ENCODE measurements at regions not wholly inside any gene's neighbourhood (a gene's known extent, or its start where the extent isn't known, plus 50 kb on each side); places are given as distances from the start of the nearest gene placed in this dataset.

DNA sequence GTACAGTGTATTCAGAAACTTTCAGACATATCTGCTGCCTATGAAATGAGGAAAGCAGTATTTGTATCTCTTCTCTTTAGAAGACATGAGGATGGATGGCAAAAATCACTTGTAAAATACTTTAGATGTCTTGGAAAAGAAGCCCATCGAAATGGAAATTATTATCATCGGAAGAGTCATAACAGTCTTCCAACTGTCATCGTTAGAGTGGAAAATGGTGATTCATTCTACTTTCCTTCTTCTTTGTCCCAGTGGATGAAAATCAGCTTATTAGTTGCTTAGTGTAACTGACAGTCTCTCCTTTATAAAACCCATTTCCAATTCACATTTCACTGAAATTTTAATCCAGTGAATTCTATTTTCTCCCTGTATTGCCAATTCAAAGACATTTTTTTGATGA lies 1323.7 kb upstream of the PIK3C3 start:
- H3K27me3 Mint-ChIP-seq = no peaks in the 10 kb centered on the region
- H3K27ac Mint-ChIP-seq = no peak overlapping the region
- no peaks in the 10 kb centered on the region for H3K36me3 Mint-ChIP-seq (ENCODE audit: low read depth)
- H3K4me3 Mint-ChIP-seq = no peak overlapping the region
- H3K4me1 Mint-ChIP-seq (ENCODE audit: low read depth) = no peaks in the 10 kb centered on the region
- H3K9me3 Mint-ChIP-seq = peaks cover 32% of the 10 kb centered on the region
- intact Hi-C loops (cut with micrococcal nuclease) = no loop called here

DNA sequence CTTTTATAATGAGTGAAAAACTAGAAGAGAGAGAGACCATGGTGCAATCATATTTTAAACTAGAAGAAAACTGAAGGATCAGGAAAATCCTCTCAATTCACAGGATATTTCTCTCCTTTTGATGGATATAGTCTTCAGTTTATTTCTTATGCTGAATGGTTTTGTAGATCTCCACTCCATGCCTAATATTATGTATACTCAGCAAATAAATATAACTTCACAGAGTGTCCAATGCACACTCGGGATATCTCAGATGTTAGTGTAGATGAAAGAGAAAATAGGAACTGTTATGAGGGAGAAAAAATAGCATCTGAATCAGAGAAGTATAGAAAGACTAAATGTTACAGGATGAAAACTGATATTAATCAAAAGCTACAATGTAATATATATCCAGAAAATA lies 1324.5 kb upstream of the PIK3C3 start:
- Mint-ChIP-seq H3K4me1 (ENCODE audit: low read depth) (no peaks in the 10 kb centered on the region), H3K27me3 (no peaks in the 10 kb centered on the region), H3K4me3 (no peak overlapping the region), H3K27ac (no peak overlapping the region), H3K9me3 (peaks cover 27% of the 10 kb centered on the region), H3K36me3 (ENCODE audit: low read depth) (no peaks in the 10 kb centered on the region)
- intact Hi-C loops (cut with micrococcal nuclease) = no loop called here

DNA sequence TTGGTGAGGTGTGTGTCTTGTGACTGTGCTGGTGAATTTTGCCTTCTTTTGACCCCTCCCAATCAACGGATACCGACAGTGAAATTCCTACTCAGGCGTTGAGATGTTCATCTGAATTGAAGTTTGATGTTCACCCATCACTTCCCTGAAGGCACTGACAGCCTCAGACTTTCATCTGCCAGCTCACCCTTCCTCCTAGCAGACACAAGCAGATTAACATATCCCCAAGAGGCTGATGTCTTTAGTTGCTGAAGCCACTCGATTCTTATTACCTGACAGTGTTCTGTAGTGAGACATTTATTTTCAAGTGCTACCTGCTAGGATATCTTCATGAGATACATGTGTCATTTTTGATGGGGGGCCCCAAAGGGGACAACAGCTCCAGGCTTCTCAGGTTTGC lies 1330.1 kb upstream of the PIK3C3 start:
- intact Hi-C loops (cut with micrococcal nuclease) = no loop called here
- no peaks in the 10 kb centered on the region for H3K36me3 Mint-ChIP-seq (ENCODE audit: low read depth)
- no peaks in the 10 kb centered on the region for H3K27me3 Mint-ChIP-seq
- H3K4me3 Mint-ChIP-seq = no peak overlapping the region
- no peaks in the 10 kb centered on the region for H3K4me1 Mint-ChIP-seq (ENCODE audit: low read depth)
- H3K9me3 Mint-ChIP-seq = peaks cover 19% of the 10 kb centered on the region
- H3K27ac Mint-ChIP-seq = no peak overlapping the region

DNA sequence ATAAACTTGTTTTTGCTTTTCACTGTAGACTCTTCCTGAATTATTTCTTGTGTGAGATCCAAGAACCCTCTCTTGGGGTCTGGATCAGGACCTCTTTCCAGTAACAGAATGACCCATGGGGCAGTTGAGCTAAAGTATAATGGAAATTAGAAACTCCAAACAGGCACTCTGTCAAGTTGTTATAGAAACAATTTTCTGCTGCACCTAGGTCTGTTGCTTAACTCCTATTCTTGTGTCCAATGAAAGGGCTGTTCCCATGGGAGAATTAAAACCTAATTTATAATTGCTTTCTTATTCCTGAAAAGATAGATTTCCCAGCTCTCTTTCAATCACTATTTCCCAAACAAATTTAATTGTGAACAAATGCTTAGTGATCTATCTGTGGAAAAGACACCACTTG lies 1341.3 kb upstream of the PIK3C3 start:
- intact Hi-C loops (cut with micrococcal nuclease) = no loop called here
- Mint-ChIP-seq H3K27me3 (no peaks in the 10 kb centered on the region), H3K36me3 (ENCODE audit: low read depth) (no peaks in the 10 kb centered on the region), H3K9me3 (peaks cover 18% of the 10 kb centered on the region), H3K4me3 (no peak overlapping the region), H3K27ac (no peak overlapping the region), H3K4me1 (ENCODE audit: low read depth) (no peaks in the 10 kb centered on the region)

DNA sequence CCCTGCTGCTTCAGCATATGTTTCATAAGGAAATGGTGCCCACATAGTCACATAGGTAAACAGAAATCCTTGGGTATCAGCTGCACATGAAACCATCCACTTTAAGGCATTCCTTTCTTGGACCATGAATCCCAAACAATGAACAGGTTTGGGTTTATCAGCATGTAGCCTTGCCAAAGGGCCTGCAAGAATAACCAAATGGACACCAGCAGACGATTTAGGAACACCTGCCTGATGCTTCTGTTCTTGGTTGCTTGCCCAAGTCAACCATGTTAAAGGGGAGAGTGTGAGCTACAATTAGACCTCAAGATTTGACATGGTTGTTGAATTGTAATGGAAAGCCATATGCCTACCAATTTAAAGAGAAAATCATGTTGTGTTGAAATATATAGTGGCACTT lies 1342.7 kb upstream of the PIK3C3 start:
- Mint-ChIP-seq H3K27ac (no peak overlapping the region), H3K36me3 (ENCODE audit: low read depth) (no peaks in the 10 kb centered on the region), H3K4me1 (ENCODE audit: low read depth) (no peaks in the 10 kb centered on the region), H3K9me3 (peaks cover 23% of the 10 kb centered on the region), H3K4me3 (no peak overlapping the region), H3K27me3 (no peaks in the 10 kb centered on the region)
- intact Hi-C loops (cut with micrococcal nuclease) = no loop called here

DNA sequence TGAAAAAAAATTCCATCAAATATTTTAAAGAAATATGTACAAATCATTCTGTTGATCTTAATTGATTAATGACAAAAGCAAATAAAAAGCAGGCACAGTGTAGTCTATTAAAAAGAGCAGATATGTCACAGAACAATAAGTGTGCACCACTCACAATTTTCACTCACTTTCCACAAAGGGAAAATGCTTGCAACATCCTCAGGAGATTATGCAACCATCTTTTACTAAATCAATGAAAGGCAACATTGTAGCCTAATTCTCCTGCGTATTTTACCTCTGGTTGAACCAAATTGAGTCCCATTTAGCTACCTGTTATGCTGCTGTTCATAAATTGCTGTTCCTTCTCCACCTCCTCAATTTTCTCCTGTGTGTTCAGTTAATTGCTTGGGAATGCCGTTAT lies 1346.8 kb upstream of the PIK3C3 start:
- Mint-ChIP-seq H3K27me3 (no peaks in the 10 kb centered on the region), H3K4me3 (no peak overlapping the region), H3K36me3 (ENCODE audit: low read depth) (no peaks in the 10 kb centered on the region), H3K27ac (no peak overlapping the region), H3K9me3 (peaks cover 11% of the 10 kb centered on the region), H3K4me1 (ENCODE audit: low read depth) (no peaks in the 10 kb centered on the region)
- intact Hi-C loops (cut with micrococcal nuclease) = no loop called here

DNA sequence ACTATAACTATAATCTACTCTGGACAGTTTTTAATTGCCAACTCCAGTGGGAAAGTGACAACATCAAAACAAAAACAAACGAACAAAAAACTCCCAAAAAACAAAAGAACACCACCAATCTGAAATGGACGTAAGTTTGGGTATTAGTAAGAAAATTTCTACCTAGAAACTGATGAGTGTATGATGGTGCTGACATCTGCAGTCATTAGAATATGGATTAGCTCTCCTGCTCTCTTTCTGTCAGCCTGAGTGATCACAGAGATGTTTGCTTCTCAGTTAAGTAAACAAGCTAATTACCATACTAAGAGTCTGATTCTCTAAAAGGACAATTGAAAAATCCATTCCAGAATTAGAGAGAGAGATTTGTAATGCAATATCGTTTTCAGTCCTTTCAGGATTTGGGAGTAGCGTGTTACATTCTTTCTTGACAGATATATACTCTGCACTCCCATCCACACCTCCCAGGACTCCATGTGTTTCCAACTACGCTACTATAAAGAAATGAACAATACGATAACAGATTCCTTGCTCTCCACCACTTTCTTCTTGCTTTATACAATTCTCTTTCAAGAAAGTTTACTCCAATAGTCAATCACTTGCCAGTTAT lies 1347.4 kb upstream of the PIK3C3 start:
- Mint-ChIP-seq H3K9me3 (peaks cover 11% of the 10 kb centered on the region), H3K4me3 (no peak overlapping the region), H3K4me1 (ENCODE audit: low read depth) (no peaks in the 10 kb centered on the region), H3K27ac (no peak overlapping the region), H3K27me3 (no peaks in the 10 kb centered on the region), H3K36me3 (ENCODE audit: low read depth) (no peaks in the 10 kb centered on the region)
- intact Hi-C loops (cut with micrococcal nuclease) = no loop called here

DNA sequence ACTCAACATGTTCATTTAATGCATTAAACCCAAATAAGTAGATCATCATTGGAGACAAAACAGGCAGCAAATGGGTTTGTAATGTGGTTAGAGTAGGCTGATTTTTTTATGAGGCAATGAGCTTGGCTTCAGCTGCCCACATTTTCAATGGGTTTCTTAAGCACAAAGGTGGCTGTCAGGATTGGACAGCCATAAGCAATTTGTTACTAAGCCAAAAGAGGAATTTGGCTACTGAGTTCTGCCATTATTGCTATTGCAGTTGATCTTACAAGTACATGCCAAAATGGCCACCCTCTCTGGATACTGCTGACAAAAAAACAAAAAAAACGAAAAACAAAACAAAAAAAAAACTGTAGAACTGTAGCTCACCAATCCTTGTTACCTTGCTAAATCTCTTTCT lies 1348.0 kb upstream of the PIK3C3 start:
- intact Hi-C loops (cut with micrococcal nuclease) = no loop called here
- Mint-ChIP-seq H3K4me3 (no peak overlapping the region), H3K36me3 (ENCODE audit: low read depth) (no peaks in the 10 kb centered on the region), H3K9me3 (peaks cover 11% of the 10 kb centered on the region), H3K27ac (no peak overlapping the region), H3K4me1 (ENCODE audit: low read depth) (no peaks in the 10 kb centered on the region), H3K27me3 (no peaks in the 10 kb centered on the region)

DNA sequence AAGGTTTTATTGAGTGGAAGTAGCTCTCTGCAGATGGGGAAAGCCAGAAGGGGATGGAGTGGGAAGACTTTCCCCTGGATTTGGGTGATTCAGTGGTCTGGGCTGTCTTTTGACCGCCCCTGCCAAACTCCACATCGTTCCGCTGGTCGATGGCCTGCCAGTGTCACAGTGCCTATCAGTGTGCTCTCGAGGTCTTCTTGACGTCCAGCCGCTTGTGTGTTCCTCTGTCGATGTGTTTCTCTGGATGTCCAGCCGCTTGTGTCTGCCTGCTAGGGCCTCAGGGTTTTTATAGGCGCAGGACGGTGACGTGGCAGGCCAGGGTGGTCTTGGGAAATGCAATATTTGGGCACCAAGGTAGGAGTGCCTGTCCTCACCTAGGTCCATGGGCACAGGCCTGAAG lies 1371.4 kb upstream of the PIK3C3 start:
- Mint-ChIP-seq H3K4me3 (no peak overlapping the region), H3K27ac (no peak overlapping the region), H3K9me3 (peaks cover 9% of the 10 kb centered on the region), H3K27me3 (no peaks in the 10 kb centered on the region), H3K4me1 (ENCODE audit: low read depth) (no peaks in the 10 kb centered on the region), H3K36me3 (ENCODE audit: low read depth) (no peaks in the 10 kb centered on the region)
- intact Hi-C loops (cut with micrococcal nuclease) = no loop called here

DNA sequence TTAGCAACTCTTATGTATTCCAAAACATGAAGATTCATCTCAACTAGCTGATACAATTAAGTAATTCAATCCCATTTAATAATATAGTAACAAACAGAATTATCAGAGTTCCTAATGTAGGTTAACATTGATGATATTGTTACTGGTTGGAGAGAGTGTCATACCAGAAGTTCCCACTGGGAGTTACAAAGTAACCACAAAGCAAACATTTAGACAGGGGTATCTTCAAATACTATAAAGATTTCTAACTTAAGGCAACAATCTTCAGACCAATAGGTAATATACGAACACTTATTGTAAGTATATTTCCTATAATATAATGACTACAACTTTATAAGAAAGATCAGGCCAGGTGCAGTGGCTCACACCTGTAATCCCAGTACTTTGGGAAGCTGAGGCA lies 1372.9 kb upstream of the PIK3C3 start:
- no peaks in the 10 kb centered on the region for H3K4me1 Mint-ChIP-seq (ENCODE audit: low read depth)
- no peaks in the 10 kb centered on the region for H3K27me3 Mint-ChIP-seq
- H3K4me3 Mint-ChIP-seq = no peak overlapping the region
- H3K9me3 Mint-ChIP-seq = peaks cover 9% of the 10 kb centered on the region
- intact Hi-C loops (cut with micrococcal nuclease) = no loop called here
- H3K27ac Mint-ChIP-seq = no peak overlapping the region
- H3K36me3 Mint-ChIP-seq (ENCODE audit: low read depth) = no peaks in the 10 kb centered on the region

DNA sequence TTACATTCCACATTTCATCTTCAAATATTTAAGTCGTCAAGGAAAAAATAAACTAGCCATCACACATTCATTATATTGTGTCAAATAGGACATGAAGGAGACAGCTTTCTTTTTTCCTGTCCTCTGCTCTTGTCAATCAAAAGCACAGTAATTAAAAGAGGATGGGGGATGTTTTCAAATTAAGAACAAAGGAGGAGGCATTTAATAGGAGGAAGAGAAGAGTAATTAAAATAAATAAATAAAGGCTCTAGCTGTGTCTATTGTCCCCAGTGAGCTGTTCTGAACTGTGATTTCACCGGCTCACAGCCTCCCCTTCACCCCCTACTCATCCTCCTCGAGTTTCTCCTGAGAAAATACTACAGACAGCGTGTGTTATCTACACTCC lies 1377.1 kb upstream of the PIK3C3 start:
- no peaks in the 10 kb centered on the region for H3K4me1 Mint-ChIP-seq (ENCODE audit: low read depth)
- no peak overlapping the region for H3K4me3 Mint-ChIP-seq
- H3K27ac Mint-ChIP-seq = no peak overlapping the region
- intact Hi-C loops (cut with micrococcal nuclease) = no loop called here
- H3K27me3 Mint-ChIP-seq = no peaks in the 10 kb centered on the region
- no peaks in the 10 kb centered on the region for H3K9me3 Mint-ChIP-seq
- no peaks in the 10 kb centered on the region for H3K36me3 Mint-ChIP-seq (ENCODE audit: low read depth)

DNA sequence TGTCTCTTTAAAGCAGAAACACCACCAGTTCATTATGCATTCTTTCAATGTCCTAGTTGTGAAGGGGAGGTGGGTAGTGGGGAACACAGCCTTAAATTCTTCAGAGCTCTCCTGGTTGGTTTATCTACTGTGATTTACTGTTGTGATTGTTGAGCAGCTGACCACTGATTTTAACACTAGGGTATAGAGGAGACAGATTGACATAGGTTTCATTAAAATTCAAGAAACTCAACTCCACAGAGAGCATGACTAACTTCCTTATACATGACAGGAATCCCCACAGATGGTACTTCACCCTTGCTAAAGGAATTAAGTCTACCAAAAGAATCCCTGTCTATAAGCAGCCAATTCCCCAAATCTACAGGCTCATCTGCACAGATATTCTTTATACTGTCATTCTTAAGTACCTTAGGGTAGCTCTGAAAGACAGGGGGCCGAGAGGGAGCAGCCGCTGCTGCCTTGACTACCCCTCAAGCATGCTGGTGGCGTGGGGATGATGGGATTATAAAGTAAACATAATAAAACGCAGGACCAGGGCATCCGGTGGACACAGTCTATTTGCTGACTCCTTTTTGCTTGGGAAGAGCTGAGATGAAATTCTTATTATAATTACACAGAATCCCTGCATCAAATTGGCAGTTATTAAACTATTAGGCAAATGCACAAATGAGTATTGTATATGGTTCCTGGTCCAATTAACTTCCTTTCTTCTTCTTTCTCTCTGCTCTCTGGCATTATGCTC lies 1377.6 kb upstream of the PIK3C3 start:
- Mint-ChIP-seq H3K4me3 (no peak overlapping the region), H3K9me3 (no peaks in the 10 kb centered on the region), H3K36me3 (ENCODE audit: low read depth) (no peaks in the 10 kb centered on the region), H3K27ac (no peak overlapping the region), H3K27me3 (no peaks in the 10 kb centered on the region), H3K4me1 (ENCODE audit: low read depth) (no peaks in the 10 kb centered on the region)
- intact Hi-C loops (cut with micrococcal nuclease) = no loop called here

DNA sequence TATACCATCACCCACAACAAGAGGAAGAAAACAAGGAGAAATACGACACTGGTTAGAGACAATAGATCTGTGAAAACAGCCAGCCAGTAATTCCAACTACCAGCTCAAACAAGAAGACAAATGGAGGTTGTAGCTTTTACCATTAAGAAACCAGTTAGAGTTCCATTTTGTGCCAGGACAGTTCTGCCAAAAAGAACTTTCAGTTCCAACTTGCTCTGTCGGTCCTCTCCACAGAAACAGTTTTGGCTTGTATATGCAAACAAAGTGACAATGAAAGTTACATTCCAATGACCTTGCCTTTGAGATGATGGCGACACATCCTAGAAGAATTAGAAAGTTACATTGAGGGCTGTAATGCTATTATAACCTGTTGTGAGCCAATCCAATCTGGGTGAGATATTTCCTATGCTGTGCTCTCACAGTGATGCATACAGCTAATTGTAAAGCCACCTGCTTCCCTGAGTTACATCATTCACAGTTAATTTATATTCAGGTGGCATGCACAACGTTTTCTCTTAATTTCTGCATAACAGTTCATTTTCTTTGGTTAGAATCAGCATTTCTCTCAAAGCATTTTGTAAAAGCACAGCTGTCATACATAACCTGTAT lies 1378.4 kb upstream of the PIK3C3 start:
- Mint-ChIP-seq H3K9me3 (no peaks in the 10 kb centered on the region), H3K4me3 (no peak overlapping the region), H3K4me1 (ENCODE audit: low read depth) (no peaks in the 10 kb centered on the region), H3K27me3 (no peaks in the 10 kb centered on the region), H3K27ac (no peak overlapping the region), H3K36me3 (ENCODE audit: low read depth) (no peaks in the 10 kb centered on the region)
- intact Hi-C loops (cut with micrococcal nuclease) = no loop called here

DNA sequence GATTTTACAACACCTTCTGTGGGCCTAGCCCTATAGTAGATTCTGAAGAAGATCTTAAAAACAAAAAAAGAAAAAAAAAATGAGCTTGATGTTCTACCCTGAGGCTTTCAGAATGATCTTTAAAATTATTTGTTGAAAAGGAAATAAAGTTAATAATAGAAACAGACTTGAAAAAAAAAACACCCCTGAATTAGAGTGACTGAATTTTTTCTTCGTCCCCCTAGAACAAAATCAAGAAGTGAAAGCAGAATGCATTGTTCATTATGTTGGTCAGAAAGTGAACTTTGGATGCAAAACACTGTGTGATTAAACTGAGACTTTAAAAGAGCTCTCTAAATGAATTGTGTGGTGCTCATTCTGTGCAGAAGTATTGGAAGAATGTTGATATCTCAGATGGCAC lies 1384.4 kb upstream of the PIK3C3 start:
- Mint-ChIP-seq H3K36me3 (ENCODE audit: low read depth) (no peaks in the 10 kb centered on the region), H3K27me3 (no peaks in the 10 kb centered on the region)
- intact Hi-C loops (cut with micrococcal nuclease) = no loop called here

DNA sequence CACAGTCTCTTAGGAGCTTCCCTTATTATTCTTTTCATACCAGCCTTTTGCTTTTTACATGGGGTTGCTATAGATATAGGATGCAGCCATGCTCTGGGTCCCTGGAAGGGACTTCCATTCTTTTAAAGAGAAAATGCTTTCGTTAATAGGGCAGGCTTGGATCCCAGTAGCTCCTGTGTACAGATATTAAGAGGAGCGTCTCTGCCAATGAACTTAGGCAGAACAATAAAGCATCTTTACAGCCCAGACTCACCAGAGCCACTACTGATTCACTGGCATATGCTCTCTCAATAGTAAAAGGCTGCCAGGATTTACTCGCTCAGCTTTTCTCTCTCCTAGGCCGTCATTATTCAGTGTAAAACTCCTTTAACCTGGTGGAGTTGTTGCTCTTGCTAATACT lies 1385.4 kb upstream of the PIK3C3 start:
- no peaks in the 10 kb centered on the region for H3K9me3 Mint-ChIP-seq
- H3K4me1 Mint-ChIP-seq (ENCODE audit: low read depth) = no peaks in the 10 kb centered on the region
- no peaks in the 10 kb centered on the region for H3K27me3 Mint-ChIP-seq
- intact Hi-C loops (cut with micrococcal nuclease) = no loop called here
- H3K36me3 Mint-ChIP-seq (ENCODE audit: low read depth) = no peaks in the 10 kb centered on the region
- no peak overlapping the region for H3K4me3 Mint-ChIP-seq
- H3K27ac Mint-ChIP-seq = no peak overlapping the region

More for the DNA sequence above, 1384.4 kb upstream of the PIK3C3 start:
- Mint-ChIP-seq H3K27ac (no peak overlapping the region), H3K4me1 (ENCODE audit: low read depth) (no peaks in the 10 kb centered on the region), H3K9me3 (no peaks in the 10 kb centered on the region), H3K4me3 (no peak overlapping the region)

All from dendritic cell treated with granulocyte-macrophage colony-stimulating factor and Interleukin-4, amounts not matched to agents 40 ng/mL and 50 ng/mL, for 4 days (primary cell).